OCI-LY3 (cell line): ENCODE measurements at regions not wholly inside any gene's neighbourhood (a gene's known extent, or its start where the extent isn't known, plus 50 kb on each side); places are given as distances from the start of the nearest gene placed in this dataset.

Experiments used
- EZH2phosphoT487 ChIP-seq: fragments of 200-600 bp; shearing (Covaris generic); IDR thresholded peaks from 2 replicates; pipeline ENCODE4 v1.6.1; 2018; ENCODE audit warnings: antibody characterized with exemption, mixed run types, low read depth
- TF ChIP-seq, protein P1 (sequence below): fragments of 200-600, 300-600 bp; sonication (generic); IDR thresholded peaks from 2 replicates; pipeline ENCODE4 v1.5.1; 2014; ENCODE audit warnings: antibody characterized with exemption, low read length, low read depth

DNA sequence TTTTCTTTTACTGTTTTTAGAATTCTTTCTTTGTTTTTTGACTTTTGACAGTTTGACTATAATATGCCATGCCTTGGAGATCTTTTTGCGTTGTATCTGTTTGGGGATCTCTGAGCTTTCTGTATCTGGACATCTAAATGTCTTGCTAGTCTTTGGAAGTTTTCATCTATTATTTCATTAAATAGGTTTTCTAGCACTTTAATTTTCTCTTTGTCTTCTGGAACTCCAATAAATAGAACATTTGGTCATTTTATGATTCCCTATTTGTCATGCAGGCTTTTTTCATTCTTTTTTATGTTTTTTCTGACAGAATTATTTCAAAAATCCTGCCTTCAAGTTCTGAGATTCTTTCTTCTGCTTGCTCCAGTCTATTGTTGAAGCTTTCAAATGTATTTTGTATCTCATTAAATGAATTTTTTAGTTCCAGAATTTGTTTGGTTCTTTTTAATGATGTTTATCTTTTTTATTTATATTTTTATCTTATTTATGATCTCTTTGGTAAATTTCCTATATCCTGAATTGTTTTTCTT, 201.4 kb downstream of the CHD9NB start:
- TF ChIP-seq, protein P1, sequence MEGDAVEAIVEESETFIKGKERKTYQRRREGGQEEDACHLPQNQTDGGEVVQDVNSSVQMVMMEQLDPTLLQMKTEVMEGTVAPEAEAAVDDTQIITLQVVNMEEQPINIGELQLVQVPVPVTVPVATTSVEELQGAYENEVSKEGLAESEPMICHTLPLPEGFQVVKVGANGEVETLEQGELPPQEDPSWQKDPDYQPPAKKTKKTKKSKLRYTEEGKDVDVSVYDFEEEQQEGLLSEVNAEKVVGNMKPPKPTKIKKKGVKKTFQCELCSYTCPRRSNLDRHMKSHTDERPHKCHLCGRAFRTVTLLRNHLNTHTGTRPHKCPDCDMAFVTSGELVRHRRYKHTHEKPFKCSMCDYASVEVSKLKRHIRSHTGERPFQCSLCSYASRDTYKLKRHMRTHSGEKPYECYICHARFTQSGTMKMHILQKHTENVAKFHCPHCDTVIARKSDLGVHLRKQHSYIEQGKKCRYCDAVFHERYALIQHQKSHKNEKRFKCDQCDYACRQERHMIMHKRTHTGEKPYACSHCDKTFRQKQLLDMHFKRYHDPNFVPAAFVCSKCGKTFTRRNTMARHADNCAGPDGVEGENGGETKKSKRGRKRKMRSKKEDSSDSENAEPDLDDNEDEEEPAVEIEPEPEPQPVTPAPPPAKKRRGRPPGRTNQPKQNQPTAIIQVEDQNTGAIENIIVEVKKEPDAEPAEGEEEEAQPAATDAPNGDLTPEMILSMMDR: no peak
- no peak for TF ChIP-seq EZH2phosphoT487
